ENCODE measurements at regions not wholly inside any gene's neighbourhood (a gene's known extent, or its start where the extent isn't known, plus 50 kb on each side); places are given as distances from the start of the nearest gene placed in this dataset.

DNA sequence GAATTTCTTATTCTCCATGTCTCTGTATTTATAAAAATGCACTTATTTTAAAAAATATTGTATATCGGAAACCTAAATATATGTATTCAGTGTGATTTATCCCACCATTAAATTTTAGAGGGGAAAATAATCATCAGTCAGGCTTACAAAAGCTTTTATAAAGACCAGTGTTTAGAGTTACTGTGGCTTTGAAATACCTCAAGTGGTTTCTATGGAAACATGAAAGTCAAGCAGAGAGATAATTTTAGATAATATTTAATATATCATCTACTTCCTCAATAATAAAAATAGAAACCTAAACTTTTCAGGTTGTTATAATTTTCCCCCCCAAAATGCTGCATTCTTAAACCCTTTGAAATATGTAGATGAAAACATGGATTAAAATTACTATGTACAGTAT, 332.9 kb upstream of the PITX2 start:
- Histone ChIP-seq H3K56ac (ENCODE audit: extremely low read depth, insufficient read depth, low read length) (no peak overlapping the region), H2BK120ac (ENCODE audit: low read depth, low read length) (no peak overlapping the region), H4K8ac (ENCODE audit: low read depth in 2 of 2, low read length in 2 of 2) (no peak overlapping the region), H3K4ac (ENCODE audit: low read depth, low read length) (no peak overlapping the region), H3K9ac (ENCODE audit: low read depth, low read length) (no peak overlapping the region), H3K27ac (ENCODE audit: insufficient read depth, low read length) (no peak overlapping the region), H2AK5ac (ENCODE audit: low read depth, low read length) (no peak overlapping the region), H4K20me1 (ENCODE audit: insufficient read depth, low read length) (no peaks in the 10 kb centered on the region), H2AFZ (replicated peaks; ENCODE audit: low read length, poor library complexity) (no peak overlapping the region), H3K18ac (ENCODE audit: low read depth, low read length) (no peak overlapping the region), H4K5ac (ENCODE audit: low read depth, low read length) (no peak overlapping the region), H3K9me1 (ENCODE audit: insufficient read depth, low read length) (no peaks in the 10 kb centered on the region), H3K4me3 (ENCODE audit: insufficient read depth, low read depth, low read length) (no peak overlapping the region), H2BK5ac (ENCODE audit: low read depth, low read length, poor library complexity, severe bottlenecking) (no peak overlapping the region), H3K9me3 (ENCODE audit: control insufficient read depth, insufficient read depth, low read length) (no peaks in the 10 kb centered on the region), H3K23ac (ENCODE audit: low read depth, low read length) (no peak overlapping the region), H2BK15ac (ENCODE audit: low read depth, low read length) (no peak overlapping the region), H2BK20ac (ENCODE audit: low read depth, low read length) (no peak overlapping the region), H3K27me3 (ENCODE audit: control insufficient read depth, insufficient read depth, low read length) (no peaks in the 10 kb centered on the region), H3K36me3 (ENCODE audit: control insufficient read depth, insufficient read depth, low read length) (no peaks in the 10 kb centered on the region), H3K4me2 (ENCODE audit: low read depth, low read length) (no peak overlapping the region), H3K14ac (replicated peaks; ENCODE audit: low read depth, low read length) (no peak overlapping the region), H4K91ac (ENCODE audit: insufficient read depth, low read depth, low read length) (no peak overlapping the region), H3K79me1 (ENCODE audit: low read depth in 1 of 2, low read length in 2 of 2) (no peaks in the 10 kb centered on the region), H2AK9ac (replicated peaks; ENCODE audit: low read depth, low read length, poor library complexity) (no peak overlapping the region), H3K4me1 (ENCODE audit: control insufficient read depth, insufficient read depth, low read length) (no peaks in the 10 kb centered on the region)
- ATAC-seq (ENCODE audit: low read depth) (no peak), DNase-seq (no peak)
- POLR2A ChIA-PET (ENCODE audit: unreplicated experiment): no interaction called here
- BruUV-seq (replicated peaks): no TSS peak
- CTCF ChIA-PET: interaction anchor here (1.3 kb wide), 1 partner anchor 27 kb away, joined by 3 read pairs; no protein-coding TSS in a partner anchor
- dilution Hi-C loops (cut with HindIII; ENCODE audit: low sequenced_read_pairs, unreplicated experiment) (no loop called here), intact Hi-C loops (cut with micrococcal nuclease) (loop anchor here (5.0 to 10.0 kb wide), 3 partner anchors 519 to 899 kb away; no protein-coding TSS in a partner anchor), in situ Hi-C loops (cut with MboI; ENCODE audit: low sequenced_read_pairs) (loop anchor here (5.0 to 25.0 kb wide), 2 partner anchors 318 to 682 kb away; no protein-coding TSS in a partner anchor)
- TF ChIP-seq, protein P1, sequence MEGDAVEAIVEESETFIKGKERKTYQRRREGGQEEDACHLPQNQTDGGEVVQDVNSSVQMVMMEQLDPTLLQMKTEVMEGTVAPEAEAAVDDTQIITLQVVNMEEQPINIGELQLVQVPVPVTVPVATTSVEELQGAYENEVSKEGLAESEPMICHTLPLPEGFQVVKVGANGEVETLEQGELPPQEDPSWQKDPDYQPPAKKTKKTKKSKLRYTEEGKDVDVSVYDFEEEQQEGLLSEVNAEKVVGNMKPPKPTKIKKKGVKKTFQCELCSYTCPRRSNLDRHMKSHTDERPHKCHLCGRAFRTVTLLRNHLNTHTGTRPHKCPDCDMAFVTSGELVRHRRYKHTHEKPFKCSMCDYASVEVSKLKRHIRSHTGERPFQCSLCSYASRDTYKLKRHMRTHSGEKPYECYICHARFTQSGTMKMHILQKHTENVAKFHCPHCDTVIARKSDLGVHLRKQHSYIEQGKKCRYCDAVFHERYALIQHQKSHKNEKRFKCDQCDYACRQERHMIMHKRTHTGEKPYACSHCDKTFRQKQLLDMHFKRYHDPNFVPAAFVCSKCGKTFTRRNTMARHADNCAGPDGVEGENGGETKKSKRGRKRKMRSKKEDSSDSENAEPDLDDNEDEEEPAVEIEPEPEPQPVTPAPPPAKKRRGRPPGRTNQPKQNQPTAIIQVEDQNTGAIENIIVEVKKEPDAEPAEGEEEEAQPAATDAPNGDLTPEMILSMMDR (conservative IDR thresholded peaks at IDR 0.05; ENCODE audit: low read depth, low read length): no peak
- no peak for TF ChIP-seq RAD21 (IDR thresholded peaks at IDR 0.05; ENCODE audit: low read length)
- no CpG with 5 or more reads among the region's 1 CpG for WGBS, 2 experiments (ENCODE audit: extremely low coverage in 2 of 2, insufficient read length in 1 of 2)

All from IMR-90 (cell line).